HEK293 (cell line): ENCODE measurements at regions not wholly inside any gene's neighbourhood (a gene's known extent, or its start where the extent isn't known, plus 50 kb on each side); places are given as distances from the start of the nearest gene placed in this dataset.

ENCODE experiments used
- CTCF ChIA-PET: fragments of 350-600 bp; formaldehyde crosslinking; extraction: SDS; loops from one replicate; lab custom pipeline; 2021; ENCODE audit warnings: antibody characterized with exemption; lab: Yijun Ruan, JAX
- POLR2A ChIA-PET: fragments of 300-600 bp; formaldehyde crosslinking; extraction: SDS; loops from one replicate; lab custom pipeline; 2020; ENCODE audit warnings: antibody characterized with exemption, inconsistent platforms; lab: Yijun Ruan, JAX
- H3K27ac ChIP-seq: fragments of 200-500 bp; sonication (Bioruptor generic); 2 replicates; pipeline ENCODE4 v1.5.1; 2014; ENCODE audit warnings: low read depth, low read length, control low read depth, inconsistent platforms; ENCODE audit errors: extremely low read depth
- H3K36me3 ChIP-seq, 2 experiments: fragments of 200-500 bp in 1 of 2; sonication (Bioruptor generic) in 1 of 2; 1 replicate in 1 of 2; 2 replicates in 1 of 2; pipeline ENCODE4 v1.5.1; 2014 to 2017; ENCODE audit warnings: inconsistent platforms in 2 of 2, low read length in 2 of 2; ENCODE audit not compliant: control insufficient read depth in 2 of 2, insufficient read depth in 1 of 2
- H3K4me1 ChIP-seq: fragments of 200-500 bp; sonication (Bioruptor generic); 2 replicates; pipeline ENCODE4 v1.5.1; 2014; ENCODE audit warnings: mild to moderate bottlenecking, low read length, inconsistent platforms; ENCODE audit not compliant: control insufficient read depth, insufficient read depth
- H3K4me3 ChIP-seq: 2 replicates; pipeline ENCODE4 v1.5.1; 2011; ENCODE audit warnings: low read depth, mild to moderate bottlenecking, control low read depth, low read length, moderate library complexity
- H3K9me3 ChIP-seq: fragments of 200-500 bp; sonication (Bioruptor generic); 2 replicates; pipeline ENCODE4 v1.5.1; 2014; ENCODE audit warnings: low read depth, low read length, inconsistent platforms; ENCODE audit not compliant: control insufficient read depth, insufficient read depth
- BCL11A ChIP-seq: fragments of 450-650 bp; formaldehyde crosslinking; IDR thresholded peaks from 2 replicates; pipeline ENCODE4 v1.5.1; 2016; ENCODE audit warnings: low read depth, missing biosample characterization, missing genetic modification characterization
- KLF9 ChIP-seq: fragments of 450-650 bp; formaldehyde crosslinking; IDR thresholded peaks from 2 replicates; pipeline ENCODE4 v1.5.1; 2016; ENCODE audit warnings: missing biosample characterization, missing genetic modification characterization, low read depth
- YY1 ChIP-seq: fragments of 450-650 bp; formaldehyde crosslinking; IDR thresholded peaks from 2 replicates; pipeline ENCODE4 v1.5.1; 2018; ENCODE audit warnings: missing biosample characterization, missing genetic modification characterization
- ZNF10 ChIP-seq: fragments of 450-650 bp; formaldehyde crosslinking; IDR thresholded peaks from 2 replicates; pipeline ENCODE4 v1.5.1; 2017; ENCODE audit warnings: missing biosample characterization, missing genetic modification characterization
- ZNF202 ChIP-seq: fragments of 450-650 bp; formaldehyde crosslinking; IDR thresholded peaks from 2 replicates; pipeline ENCODE4 v1.5.1; 2016; ENCODE audit warnings: missing biosample characterization, missing genetic modification characterization, borderline replicate concordance
- ZNF221 ChIP-seq: fragments of 450-650 bp; formaldehyde crosslinking; IDR thresholded peaks from 2 replicates; pipeline ENCODE4 v1.5.1; 2017; ENCODE audit warnings: missing biosample characterization, missing genetic modification characterization, borderline replicate concordance
- ZNF311 ChIP-seq: fragments of 450-650 bp; formaldehyde crosslinking; IDR thresholded peaks from 2 replicates; pipeline ENCODE4 v1.5.1; 2017; ENCODE audit warnings: missing biosample characterization, missing genetic modification characterization, borderline replicate concordance
- ZNF354C ChIP-seq: fragments of 450-650 bp; formaldehyde crosslinking; IDR thresholded peaks from 2 replicates; pipeline ENCODE4 v1.5.1; 2016; ENCODE audit warnings: missing biosample characterization, missing genetic modification characterization, low read depth, borderline replicate concordance
- ZNF510 ChIP-seq: fragments of 450-650 bp; formaldehyde crosslinking; IDR thresholded peaks from 2 replicates; pipeline ENCODE4 v1.5.1; 2018; ENCODE audit warnings: mild to moderate bottlenecking, missing genetic modification characterization, missing biosample characterization; ENCODE audit not compliant: insufficient replicate concordance
- ZNF571 ChIP-seq: fragments of 450-650 bp; formaldehyde crosslinking; IDR thresholded peaks from 2 replicates; pipeline ENCODE4 v1.5.0; 2017; ENCODE audit warnings: missing biosample characterization, missing genetic modification characterization
- ZNF596 ChIP-seq: fragments of 450-650 bp; IDR thresholded peaks from 2 replicates; pipeline ENCODE4 v1.5.0; 2018; ENCODE audit warnings: missing biosample characterization, mild to moderate bottlenecking, missing genetic modification characterization, moderate library complexity
- ZNF600 ChIP-seq: fragments of 450-650 bp; formaldehyde crosslinking; IDR thresholded peaks from 2 replicates; pipeline ENCODE4 v1.5.1; 2016; ENCODE audit warnings: missing biosample characterization, missing genetic modification characterization
- ZNF623 ChIP-seq: fragments of 450-650 bp; formaldehyde crosslinking; IDR thresholded peaks from 2 replicates; pipeline ENCODE4 v1.5.1; 2016; ENCODE audit warnings: missing biosample characterization, missing genetic modification characterization
- ZNF654 ChIP-seq: fragments of 450-650 bp; formaldehyde crosslinking; IDR thresholded peaks from 2 replicates; pipeline ENCODE4 v1.5.1; 2016; ENCODE audit warnings: low read depth, missing biosample characterization, missing genetic modification characterization
- TF ChIP-seq, protein P1 (sequence below): fragments of 450-650 bp; formaldehyde crosslinking; IDR thresholded peaks from 2 replicates; pipeline ENCODE4 v1.5.1; 2016; ENCODE audit warnings: missing biosample characterization, missing genetic modification characterization, borderline replicate concordance
- TF ChIP-seq, protein P2 (sequence below): fragments of 450-650 bp; formaldehyde crosslinking; IDR thresholded peaks from 2 replicates; pipeline ENCODE4 v1.5.1; 2016; ENCODE audit warnings: missing biosample characterization, missing genetic modification characterization
- TF ChIP-seq, protein P3 (sequence below): fragments of 450-650 bp; formaldehyde crosslinking; IDR thresholded peaks from 2 replicates; pipeline ENCODE4 v1.5.1; 2016; ENCODE audit warnings: missing biosample characterization, missing genetic modification characterization, borderline replicate concordance
- TF ChIP-seq, protein P4 (sequence below): fragments of 450-650 bp; formaldehyde crosslinking; conservative IDR thresholded peaks from 2 replicates; pipeline ENCODE4 v1.5.1; 2016; ENCODE audit warnings: low read depth, missing biosample characterization, missing genetic modification characterization

DNA sequence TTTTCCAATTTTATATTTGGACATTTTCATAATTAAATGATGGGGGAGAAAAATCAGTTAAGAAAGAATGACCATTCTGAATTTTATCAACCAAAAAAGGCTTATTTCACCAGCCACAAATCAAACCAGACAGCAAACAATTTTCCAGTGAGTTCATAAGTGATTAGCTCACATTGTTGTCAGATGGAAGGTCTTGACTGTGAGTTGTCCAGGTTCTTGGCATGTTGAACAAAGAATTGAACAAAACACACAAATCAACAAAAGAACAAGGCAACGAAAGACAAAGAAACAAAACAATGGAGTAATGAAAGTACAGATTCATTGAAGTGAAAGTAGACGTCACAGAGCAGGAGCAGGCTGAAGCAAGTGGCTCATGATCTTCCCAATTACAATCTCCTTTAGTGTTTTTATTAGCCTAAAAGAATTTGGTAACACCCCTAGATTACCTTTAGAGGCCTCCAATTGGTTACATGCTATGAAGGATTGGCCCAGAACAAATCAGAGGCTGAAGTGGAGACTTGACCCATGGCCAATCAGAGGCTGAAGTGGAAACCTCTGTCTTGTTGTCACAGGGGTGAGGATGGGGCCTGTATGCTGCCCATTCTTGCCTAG is 248.7 kb downstream of the NEBL start:
- no peaks in the 10 kb centered on the region for H3K4me1 ChIP-seq
- TF ChIP-seq ZNF202 (tag by site-specific recombination) (no peak), ZNF311 (tag by site-specific recombination) (no peak), ZNF654 (tag by site-specific recombination) (no peak), ZNF354C (tag by site-specific recombination) (no peak), ZNF600 (tag by site-specific recombination) (no peak), ZNF221 (tag by site-specific recombination) (no peak), ZNF571 (tag by site-specific recombination) (no peak), ZNF623 (no peak)
- TF ChIP-seq, protein P1, sequence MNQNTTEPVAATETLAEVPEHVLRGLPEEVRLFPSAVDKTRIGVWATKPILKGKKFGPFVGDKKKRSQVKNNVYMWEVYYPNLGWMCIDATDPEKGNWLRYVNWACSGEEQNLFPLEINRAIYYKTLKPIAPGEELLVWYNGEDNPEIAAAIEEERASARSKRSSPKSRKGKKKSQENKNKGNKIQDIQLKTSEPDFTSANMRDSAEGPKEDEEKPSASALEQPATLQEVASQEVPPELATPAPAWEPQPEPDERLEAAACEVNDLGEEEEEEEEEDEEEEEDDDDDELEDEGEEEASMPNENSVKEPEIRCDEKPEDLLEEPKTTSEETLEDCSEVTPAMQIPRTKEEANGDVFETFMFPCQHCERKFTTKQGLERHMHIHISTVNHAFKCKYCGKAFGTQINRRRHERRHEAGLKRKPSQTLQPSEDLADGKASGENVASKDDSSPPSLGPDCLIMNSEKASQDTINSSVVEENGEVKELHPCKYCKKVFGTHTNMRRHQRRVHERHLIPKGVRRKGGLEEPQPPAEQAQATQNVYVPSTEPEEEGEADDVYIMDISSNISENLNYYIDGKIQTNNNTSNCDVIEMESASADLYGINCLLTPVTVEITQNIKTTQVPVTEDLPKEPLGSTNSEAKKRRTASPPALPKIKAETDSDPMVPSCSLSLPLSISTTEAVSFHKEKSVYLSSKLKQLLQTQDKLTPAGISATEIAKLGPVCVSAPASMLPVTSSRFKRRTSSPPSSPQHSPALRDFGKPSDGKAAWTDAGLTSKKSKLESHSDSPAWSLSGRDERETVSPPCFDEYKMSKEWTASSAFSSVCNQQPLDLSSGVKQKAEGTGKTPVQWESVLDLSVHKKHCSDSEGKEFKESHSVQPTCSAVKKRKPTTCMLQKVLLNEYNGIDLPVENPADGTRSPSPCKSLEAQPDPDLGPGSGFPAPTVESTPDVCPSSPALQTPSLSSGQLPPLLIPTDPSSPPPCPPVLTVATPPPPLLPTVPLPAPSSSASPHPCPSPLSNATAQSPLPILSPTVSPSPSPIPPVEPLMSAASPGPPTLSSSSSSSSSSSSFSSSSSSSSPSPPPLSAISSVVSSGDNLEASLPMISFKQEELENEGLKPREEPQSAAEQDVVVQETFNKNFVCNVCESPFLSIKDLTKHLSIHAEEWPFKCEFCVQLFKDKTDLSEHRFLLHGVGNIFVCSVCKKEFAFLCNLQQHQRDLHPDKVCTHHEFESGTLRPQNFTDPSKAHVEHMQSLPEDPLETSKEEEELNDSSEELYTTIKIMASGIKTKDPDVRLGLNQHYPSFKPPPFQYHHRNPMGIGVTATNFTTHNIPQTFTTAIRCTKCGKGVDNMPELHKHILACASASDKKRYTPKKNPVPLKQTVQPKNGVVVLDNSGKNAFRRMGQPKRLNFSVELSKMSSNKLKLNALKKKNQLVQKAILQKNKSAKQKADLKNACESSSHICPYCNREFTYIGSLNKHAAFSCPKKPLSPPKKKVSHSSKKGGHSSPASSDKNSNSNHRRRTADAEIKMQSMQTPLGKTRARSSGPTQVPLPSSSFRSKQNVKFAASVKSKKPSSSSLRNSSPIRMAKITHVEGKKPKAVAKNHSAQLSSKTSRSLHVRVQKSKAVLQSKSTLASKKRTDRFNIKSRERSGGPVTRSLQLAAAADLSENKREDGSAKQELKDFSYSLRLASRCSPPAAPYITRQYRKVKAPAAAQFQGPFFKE (tag by site-specific recombination), result no peak
- TF ChIP-seq, protein P2, sequence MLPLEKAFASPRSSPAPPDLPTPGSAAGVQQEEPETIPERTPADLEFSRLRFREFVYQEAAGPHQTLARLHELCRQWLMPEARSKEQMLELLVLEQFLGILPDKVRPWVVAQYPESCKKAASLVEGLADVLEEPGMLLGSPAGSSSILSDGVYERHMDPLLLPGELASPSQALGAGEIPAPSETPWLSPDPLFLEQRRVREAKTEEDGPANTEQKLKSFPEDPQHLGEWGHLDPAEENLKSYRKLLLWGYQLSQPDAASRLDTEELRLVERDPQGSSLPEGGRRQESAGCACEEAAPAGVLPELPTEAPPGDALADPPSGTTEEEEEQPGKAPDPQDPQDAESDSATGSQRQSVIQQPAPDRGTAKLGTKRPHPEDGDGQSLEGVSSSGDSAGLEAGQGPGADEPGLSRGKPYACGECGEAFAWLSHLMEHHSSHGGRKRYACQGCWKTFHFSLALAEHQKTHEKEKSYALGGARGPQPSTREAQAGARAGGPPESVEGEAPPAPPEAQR (tag by site-specific recombination), result no peak
- H3K36me3 ChIP-seq, result no peaks in the 10 kb centered on the region
- H3K27ac ChIP-seq, result no peak overlapping the region
- POLR2A ChIA-PET, result no interaction called here
- CTCF ChIA-PET, result no interaction called here
- no peaks in the 10 kb centered on the region for H3K9me3 ChIP-seq
- H3K4me3 ChIP-seq, result no peak overlapping the region

GRCh38 chr10:20647756-20648155 is 249.4 kb downstream of the NEBL start:
- Histone ChIP-seq H3K4me1 (no peaks in the 10 kb centered on the region), H3K4me3 (no peak overlapping the region), H3K36me3 (no peaks in the 10 kb centered on the region), H3K9me3 (no peaks in the 10 kb centered on the region), H3K27ac (no peak overlapping the region)
- TF ChIP-seq, protein P3, sequence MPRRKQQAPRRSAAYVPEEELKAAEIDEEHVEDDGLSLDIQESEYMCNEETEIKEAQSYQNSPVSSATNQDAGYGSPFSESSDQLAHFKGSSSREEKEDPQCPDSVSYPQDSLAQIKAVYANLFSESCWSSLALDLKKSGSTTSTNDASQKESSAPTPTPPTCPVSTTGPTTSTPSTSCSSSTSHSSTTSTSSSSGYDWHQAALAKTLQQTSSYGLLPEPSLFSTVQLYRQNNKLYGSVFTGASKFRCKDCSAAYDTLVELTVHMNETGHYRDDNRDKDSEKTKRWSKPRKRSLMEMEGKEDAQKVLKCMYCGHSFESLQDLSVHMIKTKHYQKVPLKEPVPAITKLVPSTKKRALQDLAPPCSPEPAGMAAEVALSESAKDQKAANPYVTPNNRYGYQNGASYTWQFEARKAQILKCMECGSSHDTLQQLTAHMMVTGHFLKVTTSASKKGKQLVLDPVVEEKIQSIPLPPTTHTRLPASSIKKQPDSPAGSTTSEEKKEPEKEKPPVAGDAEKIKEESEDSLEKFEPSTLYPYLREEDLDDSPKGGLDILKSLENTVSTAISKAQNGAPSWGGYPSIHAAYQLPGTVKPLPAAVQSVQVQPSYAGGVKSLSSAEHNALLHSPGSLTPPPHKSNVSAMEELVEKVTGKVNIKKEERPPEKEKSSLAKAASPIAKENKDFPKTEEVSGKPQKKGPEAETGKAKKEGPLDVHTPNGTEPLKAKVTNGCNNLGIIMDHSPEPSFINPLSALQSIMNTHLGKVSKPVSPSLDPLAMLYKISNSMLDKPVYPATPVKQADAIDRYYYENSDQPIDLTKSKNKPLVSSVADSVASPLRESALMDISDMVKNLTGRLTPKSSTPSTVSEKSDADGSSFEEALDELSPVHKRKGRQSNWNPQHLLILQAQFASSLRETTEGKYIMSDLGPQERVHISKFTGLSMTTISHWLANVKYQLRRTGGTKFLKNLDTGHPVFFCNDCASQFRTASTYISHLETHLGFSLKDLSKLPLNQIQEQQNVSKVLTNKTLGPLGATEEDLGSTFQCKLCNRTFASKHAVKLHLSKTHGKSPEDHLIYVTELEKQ (tag by site-specific recombination), result no peak
- TF ChIP-seq ZNF10 (tag by site-specific recombination) (no peak), YY1 (tag by site-specific recombination) (no peak), KLF9 (tag by site-specific recombination) (no peak), BCL11A (no peak), ZNF510 (tag by site-specific recombination) (no peak), ZNF596 (tag by site-specific recombination) (no peak)
- TF ChIP-seq, protein P4, sequence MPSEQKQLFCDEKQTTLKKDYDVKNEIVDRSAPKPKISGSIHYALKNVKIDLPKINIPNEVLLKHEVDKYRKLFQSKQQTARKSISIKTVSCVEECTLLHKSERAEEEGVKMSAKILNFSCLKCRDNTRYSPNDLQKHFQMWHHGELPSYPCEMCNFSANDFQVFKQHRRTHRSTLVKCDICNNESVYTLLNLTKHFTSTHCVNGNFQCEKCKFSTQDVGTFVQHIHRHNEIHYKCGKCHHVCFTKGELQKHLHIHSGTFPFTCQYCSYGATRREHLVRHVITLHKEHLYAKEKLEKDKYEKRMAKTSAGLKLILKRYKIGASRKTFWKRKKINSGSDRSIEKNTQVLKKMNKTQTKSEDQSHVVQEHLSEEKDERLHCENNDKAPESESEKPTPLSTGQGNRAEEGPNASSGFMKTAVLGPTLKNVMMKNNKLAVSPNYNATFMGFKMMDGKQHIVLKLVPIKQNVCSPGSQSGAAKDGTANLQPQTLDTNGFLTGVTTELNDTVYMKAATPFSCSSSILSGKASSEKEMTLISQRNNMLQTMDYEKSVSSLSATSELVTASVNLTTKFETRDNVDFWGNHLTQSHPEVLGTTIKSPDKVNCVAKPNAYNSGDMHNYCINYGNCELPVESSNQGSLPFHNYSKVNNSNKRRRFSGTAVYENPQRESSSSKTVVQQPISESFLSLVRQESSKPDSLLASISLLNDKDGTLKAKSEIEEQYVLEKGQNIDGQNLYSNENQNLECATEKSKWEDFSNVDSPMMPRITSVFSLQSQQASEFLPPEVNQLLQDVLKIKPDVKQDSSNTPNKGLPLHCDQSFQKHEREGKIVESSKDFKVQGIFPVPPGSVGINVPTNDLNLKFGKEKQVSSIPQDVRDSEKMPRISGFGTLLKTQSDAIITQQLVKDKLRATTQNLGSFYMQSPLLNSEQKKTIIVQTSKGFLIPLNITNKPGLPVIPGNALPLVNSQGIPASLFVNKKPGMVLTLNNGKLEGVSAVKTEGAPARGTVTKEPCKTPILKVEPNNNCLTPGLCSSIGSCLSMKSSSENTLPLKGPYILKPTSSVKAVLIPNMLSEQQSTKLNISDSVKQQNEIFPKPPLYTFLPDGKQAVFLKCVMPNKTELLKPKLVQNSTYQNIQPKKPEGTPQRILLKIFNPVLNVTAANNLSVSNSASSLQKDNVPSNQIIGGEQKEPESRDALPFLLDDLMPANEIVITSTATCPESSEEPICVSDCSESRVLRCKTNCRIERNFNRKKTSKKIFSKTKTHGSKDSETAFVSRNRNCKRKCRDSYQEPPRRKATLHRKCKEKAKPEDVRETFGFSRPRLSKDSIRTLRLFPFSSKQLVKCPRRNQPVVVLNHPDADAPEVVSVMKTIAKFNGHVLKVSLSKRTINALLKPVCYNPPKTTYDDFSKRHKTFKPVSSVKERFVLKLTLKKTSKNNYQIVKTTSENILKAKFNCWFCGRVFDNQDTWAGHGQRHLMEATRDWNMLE (tag by site-specific recombination), result no peak
- CTCF ChIA-PET, result interaction anchor here (0.6 kb wide), 1 partner anchor 121 kb away, joined by 3 read pairs; no protein-coding TSS in a partner anchor
- POLR2A ChIA-PET, result no interaction called here
